ENCODE measurements at regions not wholly inside any gene's neighbourhood (a gene's known extent, or its start where the extent isn't known, plus 50 kb on each side); places are given as distances from the start of the nearest gene placed in this dataset.
"Not testable (repeated sequence)": the region's sequence is repeated elsewhere in the genome, so short reads cannot be mapped to it uniquely, and the experiment has no call there.

DNA sequence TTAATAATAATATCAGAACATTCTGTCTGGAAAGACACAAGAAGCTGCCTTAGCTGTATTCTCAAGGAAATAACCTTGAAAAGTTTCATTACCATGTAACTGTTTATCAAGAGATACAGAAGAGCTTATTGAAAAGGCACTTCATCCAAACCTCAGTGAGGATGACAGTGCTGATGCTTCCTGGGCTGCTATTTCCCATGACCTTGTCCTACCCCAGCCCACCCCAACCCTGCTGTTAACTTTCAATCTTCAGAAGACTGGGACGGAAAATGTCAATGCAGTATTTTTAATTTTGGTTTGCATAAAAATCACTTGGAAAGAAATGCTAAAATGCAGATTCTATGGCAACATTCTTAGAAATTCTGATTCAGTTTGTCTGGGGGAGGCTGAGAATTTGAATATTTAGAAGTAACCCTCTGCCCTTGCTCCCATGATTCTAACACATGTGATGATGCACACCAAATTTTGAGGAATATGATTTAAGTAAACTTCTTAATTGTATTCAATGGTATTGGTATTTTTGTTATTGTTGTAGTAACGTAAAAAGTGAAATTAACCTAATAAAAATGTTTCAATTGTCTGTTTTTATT is 101.0 kb upstream of the CHST9 start:
- H3K27ac ChIP-seq (ENCODE audit: low read depth, low read length); BruUV-seq (replicated peaks); H3K79me2 ChIP-seq (ENCODE audit: insufficient read depth, low read length); POLR2A ChIA-PET; DNase-seq (ENCODE audit: low read depth, low spot score); H3K9me3 ChIP-seq (ENCODE audit: control insufficient read depth in 1 of 2, insufficient read depth in 1 of 2, low read depth in 1 of 2, low read length in 2 of 2); intact Hi-C loops (cut with micrococcal nuclease); H3K4me2 ChIP-seq (ENCODE audit: low read length); H3K27me3 ChIP-seq (ENCODE audit: insufficient read depth, low read length); H3K4me1 ChIP-seq (ENCODE audit: control insufficient read depth in 1 of 2, insufficient read depth in 2 of 2, low read length in 2 of 2); H3K9ac ChIP-seq (ENCODE audit: low read length); RAD21 ChIA-PET (ENCODE audit: low non-redundant PET in 1 of 2, low total read pairs in 2 of 2, uncharacterized antibody in 2 of 2, unreplicated experiment in 2 of 2); H3K36me3 ChIP-seq (ENCODE audit: control insufficient read depth in 1 of 2, insufficient read depth in 2 of 2, low read length in 2 of 2); H3K9me2 ChIP-seq (ENCODE audit: insufficient read depth); H3K4me3 ChIP-seq (replicated peaks in 1 of 2; ENCODE audit: low read depth in 1 of 2, low read length in 2 of 2); ATAC-seq; H2AFZ ChIP-seq (ENCODE audit: low read depth, low read length, poor library complexity, severe bottlenecking); CTCF ChIA-PET; H4K20me1 ChIP-seq (ENCODE audit: insufficient read depth): not testable (repeated sequence)

DNA sequence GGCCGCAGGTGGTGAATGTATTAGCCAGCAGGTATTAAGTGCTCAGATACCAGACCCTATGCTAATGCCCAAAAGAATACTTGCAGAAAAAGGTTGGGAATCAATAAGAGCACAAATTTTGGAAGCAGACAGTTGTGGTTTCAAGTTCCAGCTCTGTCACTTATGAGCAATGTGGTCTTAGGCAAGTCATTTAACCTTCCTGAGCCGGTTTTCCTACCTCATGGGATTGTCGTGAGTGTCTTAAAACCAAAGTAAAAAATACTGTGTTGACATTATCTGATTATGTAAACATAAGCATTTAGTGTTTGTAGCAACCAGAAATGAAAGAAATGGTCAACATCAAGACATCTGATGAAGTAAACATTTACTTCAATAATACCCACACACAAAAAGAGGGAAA is 93.0 kb upstream of the CHST9 start:
- no peaks in the 10 kb centered on the region for H3K9me2 ChIP-seq (ENCODE audit: insufficient read depth)
- no peaks in the 10 kb centered on the region for H3K36me3 ChIP-seq (ENCODE audit: control insufficient read depth in 1 of 2, insufficient read depth in 2 of 2, low read length in 2 of 2)
- H2AFZ ChIP-seq (ENCODE audit: low read depth, low read length, poor library complexity, severe bottlenecking): no peak overlapping the region
- DNase-seq (ENCODE audit: low read depth, low spot score): no peak
- ChIA-PET POLR2A (no interaction called here), CTCF (no interaction called here), RAD21 (ENCODE audit: low non-redundant PET in 1 of 2, low total read pairs in 2 of 2, uncharacterized antibody in 2 of 2, unreplicated experiment in 2 of 2) (no interaction called here)
- ATAC-seq: no peak
- H3K4me1 ChIP-seq (ENCODE audit: control insufficient read depth in 1 of 2, insufficient read depth in 2 of 2, low read length in 2 of 2): no peaks in the 10 kb centered on the region
- no peak overlapping the region for H3K27ac ChIP-seq (ENCODE audit: low read depth, low read length)
- H3K9ac ChIP-seq (ENCODE audit: low read length): no peak overlapping the region
- no TSS peak for BruUV-seq (replicated peaks)
- no peak overlapping the region for H3K4me3 ChIP-seq (replicated peaks in 1 of 2; ENCODE audit: low read depth in 1 of 2, low read length in 2 of 2)
- H3K4me2 ChIP-seq (ENCODE audit: low read length): no peak overlapping the region
- H3K27me3 ChIP-seq (ENCODE audit: insufficient read depth, low read length): no peaks in the 10 kb centered on the region
- TF ChIP-seq EZH2 (IDR thresholded peaks at IDR 0.05): no peak
- no peak for TF ChIP-seq RAD21 (IDR thresholded peaks at IDR 0.05; ENCODE audit: low read depth)
- no peak for TF ChIP-seq POLR2A (IDR thresholded peaks at IDR 0.05; ENCODE audit: borderline replicate concordance, extremely low read depth, insufficient read depth, insufficient read length)
- no peak for TF ChIP-seq SRF (IDR thresholded peaks at IDR 0.05; ENCODE audit: low read depth)
- no peak for TF ChIP-seq SIN3A (IDR thresholded peaks at IDR 0.05; ENCODE audit: low read depth)
- no peak for TF ChIP-seq ZNF274 (IDR thresholded peaks at IDR 0.05; ENCODE audit: low read depth, low read length)
- TF ChIP-seq EGR1 (IDR thresholded peaks at IDR 0.05; ENCODE audit: low read depth): no peak
- TF ChIP-seq CBX3 (IDR thresholded peaks at IDR 0.05; ENCODE audit: low read depth): no peak
- TF ChIP-seq, protein P1, sequence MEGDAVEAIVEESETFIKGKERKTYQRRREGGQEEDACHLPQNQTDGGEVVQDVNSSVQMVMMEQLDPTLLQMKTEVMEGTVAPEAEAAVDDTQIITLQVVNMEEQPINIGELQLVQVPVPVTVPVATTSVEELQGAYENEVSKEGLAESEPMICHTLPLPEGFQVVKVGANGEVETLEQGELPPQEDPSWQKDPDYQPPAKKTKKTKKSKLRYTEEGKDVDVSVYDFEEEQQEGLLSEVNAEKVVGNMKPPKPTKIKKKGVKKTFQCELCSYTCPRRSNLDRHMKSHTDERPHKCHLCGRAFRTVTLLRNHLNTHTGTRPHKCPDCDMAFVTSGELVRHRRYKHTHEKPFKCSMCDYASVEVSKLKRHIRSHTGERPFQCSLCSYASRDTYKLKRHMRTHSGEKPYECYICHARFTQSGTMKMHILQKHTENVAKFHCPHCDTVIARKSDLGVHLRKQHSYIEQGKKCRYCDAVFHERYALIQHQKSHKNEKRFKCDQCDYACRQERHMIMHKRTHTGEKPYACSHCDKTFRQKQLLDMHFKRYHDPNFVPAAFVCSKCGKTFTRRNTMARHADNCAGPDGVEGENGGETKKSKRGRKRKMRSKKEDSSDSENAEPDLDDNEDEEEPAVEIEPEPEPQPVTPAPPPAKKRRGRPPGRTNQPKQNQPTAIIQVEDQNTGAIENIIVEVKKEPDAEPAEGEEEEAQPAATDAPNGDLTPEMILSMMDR (IDR thresholded peaks at IDR 0.05 in 2 of 3, conservative IDR thresholded peaks at IDR 0.05 in 1 of 3; ENCODE audit: borderline replicate concordance in 1 of 3, insufficient read depth in 1 of 3, low read depth in 2 of 3, low read length in 2 of 3): no peak
- TF ChIP-seq, protein P2, sequence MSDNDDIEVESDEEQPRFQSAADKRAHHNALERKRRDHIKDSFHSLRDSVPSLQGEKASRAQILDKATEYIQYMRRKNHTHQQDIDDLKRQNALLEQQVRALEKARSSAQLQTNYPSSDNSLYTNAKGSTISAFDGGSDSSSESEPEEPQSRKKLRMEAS (IDR thresholded peaks at IDR 0.05): no peak
- no peak for TF ChIP-seq SP1 (IDR thresholded peaks at IDR 0.05; ENCODE audit: low read depth)
- no peak for TF ChIP-seq FOSL1 (IDR thresholded peaks at IDR 0.05; ENCODE audit: low read depth)
- TF ChIP-seq, protein P3, sequence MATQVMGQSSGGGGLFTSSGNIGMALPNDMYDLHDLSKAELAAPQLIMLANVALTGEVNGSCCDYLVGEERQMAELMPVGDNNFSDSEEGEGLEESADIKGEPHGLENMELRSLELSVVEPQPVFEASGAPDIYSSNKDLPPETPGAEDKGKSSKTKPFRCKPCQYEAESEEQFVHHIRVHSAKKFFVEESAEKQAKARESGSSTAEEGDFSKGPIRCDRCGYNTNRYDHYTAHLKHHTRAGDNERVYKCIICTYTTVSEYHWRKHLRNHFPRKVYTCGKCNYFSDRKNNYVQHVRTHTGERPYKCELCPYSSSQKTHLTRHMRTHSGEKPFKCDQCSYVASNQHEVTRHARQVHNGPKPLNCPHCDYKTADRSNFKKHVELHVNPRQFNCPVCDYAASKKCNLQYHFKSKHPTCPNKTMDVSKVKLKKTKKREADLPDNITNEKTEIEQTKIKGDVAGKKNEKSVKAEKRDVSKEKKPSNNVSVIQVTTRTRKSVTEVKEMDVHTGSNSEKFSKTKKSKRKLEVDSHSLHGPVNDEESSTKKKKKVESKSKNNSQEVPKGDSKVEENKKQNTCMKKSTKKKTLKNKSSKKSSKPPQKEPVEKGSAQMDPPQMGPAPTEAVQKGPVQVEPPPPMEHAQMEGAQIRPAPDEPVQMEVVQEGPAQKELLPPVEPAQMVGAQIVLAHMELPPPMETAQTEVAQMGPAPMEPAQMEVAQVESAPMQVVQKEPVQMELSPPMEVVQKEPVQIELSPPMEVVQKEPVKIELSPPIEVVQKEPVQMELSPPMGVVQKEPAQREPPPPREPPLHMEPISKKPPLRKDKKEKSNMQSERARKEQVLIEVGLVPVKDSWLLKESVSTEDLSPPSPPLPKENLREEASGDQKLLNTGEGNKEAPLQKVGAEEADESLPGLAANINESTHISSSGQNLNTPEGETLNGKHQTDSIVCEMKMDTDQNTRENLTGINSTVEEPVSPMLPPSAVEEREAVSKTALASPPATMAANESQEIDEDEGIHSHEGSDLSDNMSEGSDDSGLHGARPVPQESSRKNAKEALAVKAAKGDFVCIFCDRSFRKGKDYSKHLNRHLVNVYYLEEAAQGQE (IDR thresholded peaks at IDR 0.05; ENCODE audit: low read depth): no peak
- no peaks in the 10 kb centered on the region for H3K79me2 ChIP-seq (ENCODE audit: insufficient read depth, low read length)
- no peaks in the 10 kb centered on the region for H3K9me3 ChIP-seq (ENCODE audit: control insufficient read depth in 1 of 2, insufficient read depth in 1 of 2, low read depth in 1 of 2, low read length in 2 of 2)
- H4K20me1 ChIP-seq (ENCODE audit: insufficient read depth): no peaks in the 10 kb centered on the region
- intact Hi-C loops (cut with micrococcal nuclease): no loop called here

Measured in HCT116 (cell line).